Astrocyte (in vitro differentiated cells and primary cell): ENCODE measurements at regions not wholly inside any gene's neighbourhood (a gene's known extent, or its start where the extent isn't known, plus 50 kb on each side); places are given as distances from the start of the nearest gene placed in this dataset.

ENCODE experiments used
- DNase-seq: peaks from one replicate; pipeline ENCODE4 v3.0.0-alpha.2; 2010; ENCODE audit warnings: low read depth
- FAIRE-seq: peaks from 2 replicates; lab custom pipeline; 2011; peaks lifted over from hg19 to GRCh38; lab: Jason Lieb, UNC
- H2AFZ ChIP-seq: 2 replicates; pipeline ENCODE4 v1.6.0; 2012; ENCODE audit warnings: low read depth, low read length, inconsistent platforms
- H3K27ac ChIP-seq: 2 replicates; pipeline ENCODE4 v1.5.1; 2011; ENCODE audit warnings: low read depth, low read length, inconsistent platforms
- H3K27me3 ChIP-seq: 2 replicates; pipeline ENCODE4 v1.6.0; 2011; ENCODE audit warnings: low read length, inconsistent platforms; ENCODE audit not compliant: insufficient read depth
- H3K36me3 ChIP-seq: 2 replicates; pipeline ENCODE4 v1.5.1; 2011; ENCODE audit warnings: low read length, inconsistent platforms; ENCODE audit not compliant: insufficient read depth
- H3K4me1 ChIP-seq: 2 replicates; pipeline ENCODE4 v1.5.1; 2011; ENCODE audit warnings: low read length, inconsistent platforms; ENCODE audit not compliant: insufficient read depth
- H3K4me2 ChIP-seq: 2 replicates; pipeline ENCODE4 v1.6.0; 2012; ENCODE audit warnings: low read length, inconsistent platforms
- H3K4me3 ChIP-seq: 2 replicates; pipeline ENCODE4 v1.5.1; 2011; ENCODE audit warnings: low read depth, mild to moderate bottlenecking, low read length, inconsistent platforms; ENCODE audit not compliant: insufficient read depth
- H3K79me2 ChIP-seq: 2 replicates; pipeline ENCODE4 v1.6.0; 2012; ENCODE audit warnings: mild to moderate bottlenecking, low read length, inconsistent platforms; ENCODE audit not compliant: insufficient read depth
- H3K9ac ChIP-seq: 2 replicates; pipeline ENCODE4 v1.6.0; 2012; ENCODE audit warnings: mild to moderate bottlenecking, low read length, inconsistent platforms
- H3K9me3 ChIP-seq: 2 replicates; pipeline ENCODE4 v1.5.1; 2012; ENCODE audit warnings: low read depth, mild to moderate bottlenecking, low read length, inconsistent platforms; ENCODE audit not compliant: insufficient read depth
- H4K20me1 ChIP-seq: 2 replicates; pipeline ENCODE4 v1.6.0; 2012; ENCODE audit warnings: low read length, inconsistent platforms; ENCODE audit not compliant: insufficient read depth
- H3K27ac Mint-ChIP-seq: one replicate; pipeline ENCODE4 v1.8.0; 2021; ENCODE audit warnings: mild to moderate bottlenecking, mixed read lengths; ENCODE audit not compliant: unreplicated experiment
- H3K27me3 Mint-ChIP-seq: one replicate; pipeline ENCODE4 v1.8.0; 2021; ENCODE audit warnings: low read depth, mixed read lengths; ENCODE audit not compliant: unreplicated experiment
- H3K36me3 Mint-ChIP-seq: one replicate; pipeline ENCODE4 v1.8.0; 2021; ENCODE audit warnings: low read depth, mixed read lengths; ENCODE audit not compliant: unreplicated experiment
- H3K4me1 Mint-ChIP-seq: one replicate; pipeline ENCODE4 v1.8.0; 2021; ENCODE audit warnings: low read depth, mixed read lengths; ENCODE audit not compliant: unreplicated experiment
- H3K4me3 Mint-ChIP-seq: one replicate; pipeline ENCODE4 v1.8.0; 2021; ENCODE audit warnings: mild to moderate bottlenecking, moderate library complexity, mixed read lengths; ENCODE audit not compliant: unreplicated experiment
- H3K9me3 Mint-ChIP-seq: one replicate; pipeline ENCODE4 v1.8.0; 2021; ENCODE audit warnings: mild to moderate bottlenecking, mixed read lengths; ENCODE audit not compliant: unreplicated experiment
- EZH2 ChIP-seq: IDR thresholded peaks from 2 replicates; pipeline ENCODE4 v1.6.1; 2012; ENCODE audit warnings: mild to moderate bottlenecking, low read length, inconsistent platforms; ENCODE audit not compliant: insufficient read depth
- TF ChIP-seq, protein P1 (sequence below): IDR thresholded peaks from 2 replicates; pipeline ENCODE4 v1.5.1; 2011; ENCODE audit warnings: low read depth, mild to moderate bottlenecking, inconsistent platforms, low read length, moderate library complexity; ENCODE audit not compliant: insufficient read depth

GRCh38 chr5:68460147-68460798, 244.7 kb downstream of the PIK3R1 start:
- FAIRE-seq (peak; percentile 26), DNase-seq (peak; percentile 42)
- no peaks in the 10 kb centered on the region for H3K36me3 ChIP-seq
- no peaks in the 10 kb centered on the region for H3K79me2 ChIP-seq
- H2AFZ ChIP-seq: no peak overlapping the region
- H4K20me1 ChIP-seq: no peaks in the 10 kb centered on the region
- H3K27me3 Mint-ChIP-seq: no peaks in the 10 kb centered on the region
- H3K9me3 ChIP-seq: no peaks in the 10 kb centered on the region
- H3K36me3 Mint-ChIP-seq: no peaks in the 10 kb centered on the region
- H3K9me3 Mint-ChIP-seq: peaks cover 2% of the 10 kb centered on the region
- no peak overlapping the region for H3K4me3 ChIP-seq
- H3K4me2 ChIP-seq: no peak overlapping the region
- H3K9ac ChIP-seq: no peak overlapping the region
- H3K4me3 Mint-ChIP-seq: no peak overlapping the region
- H3K27ac ChIP-seq: no peak overlapping the region
- no peak overlapping the region for H3K27ac Mint-ChIP-seq
- H3K27me3 ChIP-seq: no peaks in the 10 kb centered on the region
- TF ChIP-seq, protein P1, sequence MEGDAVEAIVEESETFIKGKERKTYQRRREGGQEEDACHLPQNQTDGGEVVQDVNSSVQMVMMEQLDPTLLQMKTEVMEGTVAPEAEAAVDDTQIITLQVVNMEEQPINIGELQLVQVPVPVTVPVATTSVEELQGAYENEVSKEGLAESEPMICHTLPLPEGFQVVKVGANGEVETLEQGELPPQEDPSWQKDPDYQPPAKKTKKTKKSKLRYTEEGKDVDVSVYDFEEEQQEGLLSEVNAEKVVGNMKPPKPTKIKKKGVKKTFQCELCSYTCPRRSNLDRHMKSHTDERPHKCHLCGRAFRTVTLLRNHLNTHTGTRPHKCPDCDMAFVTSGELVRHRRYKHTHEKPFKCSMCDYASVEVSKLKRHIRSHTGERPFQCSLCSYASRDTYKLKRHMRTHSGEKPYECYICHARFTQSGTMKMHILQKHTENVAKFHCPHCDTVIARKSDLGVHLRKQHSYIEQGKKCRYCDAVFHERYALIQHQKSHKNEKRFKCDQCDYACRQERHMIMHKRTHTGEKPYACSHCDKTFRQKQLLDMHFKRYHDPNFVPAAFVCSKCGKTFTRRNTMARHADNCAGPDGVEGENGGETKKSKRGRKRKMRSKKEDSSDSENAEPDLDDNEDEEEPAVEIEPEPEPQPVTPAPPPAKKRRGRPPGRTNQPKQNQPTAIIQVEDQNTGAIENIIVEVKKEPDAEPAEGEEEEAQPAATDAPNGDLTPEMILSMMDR: peak; percentile 71
- TF ChIP-seq EZH2: no peak
- peaks cover 15% of the 10 kb centered on the region for H3K4me1 ChIP-seq
- peaks cover 15% of the 10 kb centered on the region for H3K4me1 Mint-ChIP-seq

- H3K36me3 Mint-ChIP-seq: no peaks in the 10 kb centered on the region
- H3K27me3 Mint-ChIP-seq: no peaks in the 10 kb centered on the region
Measured at GRCh38 chr5:68463606-68464005, 248.1 kb downstream of the PIK3R1 start.

DNA sequence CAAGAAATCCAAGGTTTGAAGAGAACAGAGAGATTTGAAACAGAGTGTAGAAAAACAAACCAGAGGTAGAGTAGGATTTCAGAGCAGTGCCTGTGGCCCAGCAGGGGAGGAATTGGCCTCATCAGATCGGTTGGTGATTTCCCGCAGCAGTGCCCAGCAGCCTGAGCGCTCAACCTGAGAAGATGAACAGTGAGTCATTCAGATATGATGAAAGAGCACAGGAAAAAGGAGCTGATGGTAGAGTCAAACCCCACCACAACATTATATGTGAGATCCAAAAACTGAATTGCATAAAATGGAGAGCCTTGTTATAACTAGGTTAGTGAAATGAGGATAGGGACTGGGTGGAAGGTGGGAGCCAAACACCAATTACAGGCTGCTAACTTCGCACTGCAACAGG, 248.9 kb downstream of the PIK3R1 start:
- no peaks in the 10 kb centered on the region for H3K9me3 Mint-ChIP-seq
- no peak overlapping the region for H3K27ac ChIP-seq
- FAIRE-seq (no peak), DNase-seq (peak; percentile 42)
- H3K4me3 Mint-ChIP-seq: no peak overlapping the region
- no peaks in the 10 kb centered on the region for H3K9me3 ChIP-seq
- no peak overlapping the region for H3K4me2 ChIP-seq
- no peaks in the 10 kb centered on the region for H3K36me3 ChIP-seq
- no peak overlapping the region for H3K4me3 ChIP-seq
- no peak overlapping the region for H3K9ac ChIP-seq
- no peak overlapping the region for H3K27ac Mint-ChIP-seq
- no peak for TF ChIP-seq EZH2
- TF ChIP-seq, protein P1: no peak
- no peaks in the 10 kb centered on the region for H4K20me1 ChIP-seq
- no peaks in the 10 kb centered on the region for H3K4me1 Mint-ChIP-seq
- no peaks in the 10 kb centered on the region for H3K27me3 ChIP-seq
- H3K36me3 Mint-ChIP-seq: no peaks in the 10 kb centered on the region
- H3K4me1 ChIP-seq: no peaks in the 10 kb centered on the region
- no peaks in the 10 kb centered on the region for H3K27me3 Mint-ChIP-seq
- H2AFZ ChIP-seq: no peak overlapping the region
- no peaks in the 10 kb centered on the region for H3K79me2 ChIP-seq

More at GRCh38 chr5:68463606-68464005, 248.1 kb downstream of the PIK3R1 start:
- no peaks in the 10 kb centered on the region for H3K4me1 ChIP-seq
- H3K4me1 Mint-ChIP-seq: no peaks in the 10 kb centered on the region
- H3K27ac Mint-ChIP-seq: no peak overlapping the region
- H3K27me3 ChIP-seq: no peaks in the 10 kb centered on the region
- H3K27ac ChIP-seq: no peak overlapping the region
- H3K9me3 ChIP-seq: no peaks in the 10 kb centered on the region
- H3K79me2 ChIP-seq: no peaks in the 10 kb centered on the region
- H3K9ac ChIP-seq: no peak overlapping the region
- TF ChIP-seq EZH2: no peak
- TF ChIP-seq, protein P1: no peak
- no peak for FAIRE-seq
- DNase-seq: no peak
- no peak overlapping the region for H3K4me3 Mint-ChIP-seq
- H4K20me1 ChIP-seq: no peaks in the 10 kb centered on the region
- no peak overlapping the region for H3K4me2 ChIP-seq
- H3K9me3 Mint-ChIP-seq: no peaks in the 10 kb centered on the region
- H3K4me3 ChIP-seq: no peak overlapping the region
- no peaks in the 10 kb centered on the region for H3K36me3 ChIP-seq
- no peak overlapping the region for H2AFZ ChIP-seq
